H1 (cell line): ENCODE measurements at regions not wholly inside any gene's neighbourhood (a gene's known extent, or its start where the extent isn't known, plus 50 kb on each side); places are given as distances from the start of the nearest gene placed in this dataset.

ENCODE experiments used
- TAF7 ChIP-seq: optimal IDR thresholded peaks from 2 replicates; pipeline ENCODE3; 2011; ENCODE audit warnings: low read depth, mild to moderate bottlenecking, inconsistent platforms, low read length, moderate library complexity, borderline replicate concordance

GRCh38 chr19:24002256-24002945 is 84.6 kb upstream of the ZNF254 start (continued):
- TF ChIP-seq TAF7, result no peak
